SK-N-SH (cell line): ENCODE measurements at regions not wholly inside any gene's neighbourhood (a gene's known extent, or its start where the extent isn't known, plus 50 kb on each side); places are given as distances from the start of the nearest gene placed in this dataset.

ENCODE experiments used
- CTCF ChIA-PET: fragments of 300-600, 350-600 bp; formaldehyde crosslinking; extraction: SDS; loops from one replicate; lab custom pipeline; 2021; lab: Yijun Ruan, JAX
- POLR2A ChIA-PET: fragments of 350-600 bp; sonication (Branson Sonifier 250); formaldehyde crosslinking; extraction: SDS; loops from one replicate; lab custom pipeline; 2020; ENCODE audit warnings: antibody characterized with exemption, inconsistent platforms; lab: Yijun Ruan, JAX
- DNase-seq: peaks from one replicate; pipeline ENCODE4 v3.0.0; 2012
- H2AFZ ChIP-seq: fragments of 200-600 bp; sonication (generic); 2 replicates; pipeline ENCODE4 v1.8.1; 2016; ENCODE audit warnings: antibody characterized with exemption, mild to moderate bottlenecking, low read depth
- H3F3A ChIP-seq: fragments of 200-600 bp; sonication (generic); replicated peaks from 2 replicates; pipeline ENCODE3; 2016; ENCODE audit warnings: antibody characterized with exemption, mild to moderate bottlenecking; ENCODE audit not compliant: insufficient read depth
- H3K27ac ChIP-seq, 2 experiments: fragments of 200-500 bp in 1 of 2; fragments of 200-600 bp in 1 of 2; sonication (Bioruptor generic) in 1 of 2; sonication (generic), shearing (Covaris generic) in 1 of 2; 2 replicates each; pipeline versions ENCODE4 v1.5.1 to v1.6.1; 2014 to 2016; ENCODE audit warnings: low read depth in 2 of 2, inconsistent platforms in 1 of 2, low read length in 1 of 2, mild to moderate bottlenecking in 1 of 2, mixed read lengths in 1 of 2
- H3K27me3 ChIP-seq: fragments of 200-600 bp; sonication (generic), shearing (Covaris generic); 2 replicates; pipeline ENCODE4 v1.6.1; 2016; ENCODE audit warnings: mixed run types; ENCODE audit not compliant: insufficient read depth
- H3K36me3 ChIP-seq, 2 experiments: fragments of 200-500 bp in 1 of 2; fragments of 200-600 bp in 1 of 2; sonication (Bioruptor generic) in 1 of 2; sonication (generic) in 1 of 2; replicated peaks in 1 of 2; 2 replicates each; pipeline versions ENCODE3 to v1.5.1; 2014 to 2016; ENCODE audit warnings: low read length in 1 of 2, mild to moderate bottlenecking in 1 of 2; ENCODE audit not compliant: insufficient read depth in 2 of 2, control insufficient read depth in 1 of 2
- H3K4me1 ChIP-seq, 2 experiments: fragments of 200-500 bp in 1 of 2; fragments of 200-600 bp in 1 of 2; sonication (Bioruptor generic) in 1 of 2; sonication (generic), shearing (Covaris generic) in 1 of 2; 2 replicates each; pipeline versions ENCODE4 v1.5.1 to v1.6.1; 2014 to 2016; ENCODE audit warnings: low read depth in 1 of 2, low read length in 1 of 2, mixed run types in 1 of 2; ENCODE audit not compliant: insufficient read depth in 2 of 2, control insufficient read depth in 1 of 2
- H3K4me2 ChIP-seq: fragments of 200-600 bp; sonication (generic), shearing (Covaris generic); 2 replicates; pipeline ENCODE4 v1.6.1; 2017; ENCODE audit warnings: mixed run types
- H3K4me3 ChIP-seq, 2 experiments: fragments of 200-500 bp in 1 of 2; fragments of 200-600 bp in 1 of 2; sonication (Bioruptor generic) in 1 of 2; sonication (generic), shearing (Covaris generic) in 1 of 2; 2 replicates each; pipeline versions ENCODE4 v1.5.1 to v1.8.1; 2014 to 2016; ENCODE audit warnings: low read depth in 2 of 2, inconsistent platforms in 1 of 2, low read length in 1 of 2, mild to moderate bottlenecking in 1 of 2, mixed read lengths in 1 of 2, moderate library complexity in 1 of 2
- H3K79me2 ChIP-seq: fragments of 200-600 bp; sonication (generic); 2 replicates; pipeline ENCODE4 v1.8.1; 2017; ENCODE audit warnings: mild to moderate bottlenecking; ENCODE audit not compliant: insufficient read depth
- H3K9ac ChIP-seq: fragments of 200-600 bp; sonication (generic); 2 replicates; pipeline ENCODE4 v1.6.1; 2017; ENCODE audit warnings: mixed run types
- H3K9me2 ChIP-seq: fragments of 200-600 bp; sonication (generic); 2 replicates; pipeline ENCODE4 v1.6.1; 2017; ENCODE audit warnings: mixed run types
- H3K9me3 ChIP-seq: fragments of 200-600 bp; sonication (generic); 2 replicates; pipeline ENCODE4 v1.6.1; 2017; ENCODE audit warnings: mixed run types, mild to moderate bottlenecking, moderate library complexity
- H4K20me1 ChIP-seq: fragments of 200-600 bp; sonication (generic); 2 replicates; pipeline ENCODE4 v1.6.1; 2017; ENCODE audit warnings: mild to moderate bottlenecking, mixed run types; ENCODE audit not compliant: insufficient read depth
- CTCF ChIP-seq: fragments of 200-600 bp; sonication (generic); IDR thresholded peaks from 2 replicates; pipeline ENCODE4 v1.6.1; 2017; ENCODE audit warnings: antibody characterized with exemption, mild to moderate bottlenecking, moderate library complexity
- ELF1 ChIP-seq: IDR thresholded peaks from 2 replicates; pipeline ENCODE4 v1.4.0; 2012
- EP300 ChIP-seq, 2 experiments: IDR thresholded peaks; 2 replicates each; pipeline versions ENCODE4 v1.4.0 to v1.6.1; 2012; ENCODE audit warnings: borderline replicate concordance in 1 of 2, low read depth in 1 of 2, low read length in 1 of 2
- FOSL2 ChIP-seq: IDR thresholded peaks from 2 replicates; pipeline ENCODE4 v1.4.0; 2012; ENCODE audit warnings: low read depth, mild to moderate bottlenecking, moderate library complexity, borderline replicate concordance
- GATA2 ChIP-seq: sonication (generic); formaldehyde crosslinking; IDR thresholded peaks from 2 replicates; pipeline ENCODE4 v1.5.0; 2020; ENCODE audit warnings: mild to moderate bottlenecking, missing genetic modification reagents
- JUND ChIP-seq: IDR thresholded peaks from 2 replicates; pipeline ENCODE4 v1.4.0; 2012
- MEF2A ChIP-seq: IDR thresholded peaks from 2 replicates; pipeline ENCODE4 v1.4.0; 2012; ENCODE audit warnings: low read depth, borderline replicate concordance
- MXI1 ChIP-seq: IDR thresholded peaks from 2 replicates; pipeline ENCODE4 v1.6.1; 2012; ENCODE audit warnings: mild to moderate bottlenecking, low read depth, low read length, improper control_type of control experiment
- PBX3 ChIP-seq: IDR thresholded peaks from 2 replicates; pipeline ENCODE4; 2012
- REST ChIP-seq: IDR thresholded peaks from 2 replicates; pipeline ENCODE4 v1.6.1; 2012; ENCODE audit warnings: mild to moderate bottlenecking, low read depth, low read length, moderate library complexity
- RXRA ChIP-seq: IDR thresholded peaks from 2 replicates; pipeline ENCODE4 v1.4.0; 2012; ENCODE audit warnings: low read depth, mild to moderate bottlenecking, borderline replicate concordance
- USF2 ChIP-seq: fragments of 150-350 bp; IDR thresholded peaks from 2 replicates; pipeline ENCODE4 v1.6.1; 2017; ENCODE audit warnings: antibody characterized with exemption, low read length, low read depth, borderline replicate concordance
- ZBTB33 ChIP-seq: IDR thresholded peaks from 2 replicates; pipeline ENCODE4 v1.4.0; 2012; ENCODE audit warnings: low read depth, borderline replicate concordance
- WGBS: methylation state at CpG from one replicate; pipeline ENCODE4 v1.1.6; 2017; ENCODE audit warnings: low lambda C conversion rate; 5-methylcytosine and 5-hydroxymethylcytosine counted together

GRCh38 chr1:87866416-87866815, 537.7 kb downstream of the LMO4 start (continued):
- TF ChIP-seq CTCF, result no peak
- TF ChIP-seq PBX3, result no peak
- TF ChIP-seq MEF2A, result no peak
- TF ChIP-seq RXRA, result no peak
- no peak for TF ChIP-seq EP300 (IDR thresholded peaks at IDR 0.05; ENCODE audit: borderline replicate concordance in 1 of 2, low read depth in 1 of 2, low read length in 1 of 2)
- no peak for TF ChIP-seq ZBTB33
- TF ChIP-seq USF2, result no peak
- TF ChIP-seq, all 33 proteins: peak for 0

- Histone ChIP-seq H3F3A (no peaks in the 10 kb centered on the region), H3K36me3 (no peaks in the 10 kb centered on the region), H3K9ac (no peak overlapping the region), H2AFZ (no peak overlapping the region), H3K27me3 (no peaks in the 10 kb centered on the region), H3K79me2 (no peaks in the 10 kb centered on the region), H3K4me2 (no peak overlapping the region), H4K20me1 (no peaks in the 10 kb centered on the region), H3K27ac (no peak overlapping the region), H3K9me3 (peaks cover 15% of the 10 kb centered on the region), H3K4me1 (peaks cover 0 to 8% of the 10 kb centered on the region in 2 experiments; a peak in 1 of 4 replicates), H3K9me2 (no peaks in the 10 kb centered on the region), H3K4me3 (no peak overlapping the region)
- no peak for TF ChIP-seq ELF1
- no peak for TF ChIP-seq MXI1
- no peak for TF ChIP-seq JUND
- no peak for TF ChIP-seq GATA2 (CRISPR knock-in tag)
- no peak for TF ChIP-seq FOSL2
- no peak for TF ChIP-seq USF2
- no peak for TF ChIP-seq CTCF
- no peak for TF ChIP-seq REST
- no peak for DNase-seq
- POLR2A ChIA-PET, result no interaction called here
- WGBS, result 59% methylated on average over 1 of the region's 1 CpG
- CTCF ChIA-PET, result interaction anchor here (0.8 kb wide), 1 partner anchor 28 kb away, joined by 4 read pairs; no protein-coding TSS in a partner anchor
Measured at GRCh38 chr1:87867626-87868025, 538.9 kb downstream of the LMO4 start.
